GM06990 (cell line): ENCODE measurements at regions not wholly inside any gene's neighbourhood (a gene's known extent, or its start where the extent isn't known, plus 50 kb on each side); places are given as distances from the start of the nearest gene placed in this dataset.
A peak's percentile ranks its signal among the peaks of the same experiment; 100 is the strongest.

Experiments
- DNase-seq: peaks from one replicate; pipeline ENCODE4 v3.0.0-alpha.2; 2011; ENCODE audit not compliant: insufficient read length; ENCODE audit errors: extremely low read depth
- H3K27me3 ChIP-seq: replicated peaks from 2 replicates; pipeline ENCODE4 v1.6.0; 2011; ENCODE audit warnings: low read length; ENCODE audit not compliant: control insufficient read depth, insufficient read depth
- H3K36me3 ChIP-seq: 2 replicates; pipeline ENCODE4 v1.5.1; 2011; ENCODE audit warnings: low read length; ENCODE audit not compliant: control insufficient read depth, insufficient read depth
- H3K4me3 ChIP-seq: replicated peaks from 2 replicates; pipeline ENCODE4 v1.5.1; 2011; ENCODE audit warnings: low read depth, mild to moderate bottlenecking, control low read depth, low read length
- CTCF ChIP-seq: IDR thresholded peaks from 2 replicates; pipeline ENCODE4 v1.5.1; 2011; ENCODE audit warnings: low read length, control low read depth, mild to moderate bottlenecking, inconsistent platforms; ENCODE audit not compliant: insufficient read depth, poor library complexity, severe bottlenecking

- Histone ChIP-seq H3K27me3 (no peaks in the 10 kb centered on the region), H3K4me3 (no peak overlapping the region), H3K36me3 (no peaks in the 10 kb centered on the region)
- DNase-seq = no peak
- peak; percentile 52 for TF ChIP-seq CTCF
These were observed 464.1 kb upstream of the RARB start for GRCh38 chr3:24963762-24964625.

- no peak for DNase-seq
- H3K4me3 ChIP-seq = no peak overlapping the region
- no peaks in the 10 kb centered on the region for H3K27me3 ChIP-seq
- TF ChIP-seq CTCF = no peak
- H3K36me3 ChIP-seq = no peaks in the 10 kb centered on the region
These were observed 462.2 kb upstream of the RARB start for GRCh38 chr3:24965706-24966385.

DNA sequence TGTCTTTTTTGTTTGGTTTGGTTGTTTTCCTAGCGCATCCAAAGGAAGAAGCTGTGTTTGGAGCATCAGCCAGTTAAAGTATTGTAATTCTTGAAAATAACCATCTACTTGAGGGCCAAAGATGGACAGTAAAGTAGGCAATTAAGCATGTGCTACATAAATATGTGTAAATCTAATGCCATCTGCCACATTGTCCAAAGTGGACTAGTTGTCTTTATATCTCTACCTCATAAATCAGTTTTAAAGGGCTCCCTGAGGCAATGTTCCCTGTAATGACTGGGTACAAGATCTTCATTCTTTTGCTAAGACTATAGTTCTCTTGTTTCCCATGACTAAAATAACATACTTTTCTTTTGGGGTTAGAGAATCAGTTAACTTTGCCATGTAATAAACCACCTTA lies 460.0 kb upstream of the RARB start:
- Histone ChIP-seq H3K27me3 (no peaks in the 10 kb centered on the region), H3K4me3 (no peak overlapping the region), H3K36me3 (no peaks in the 10 kb centered on the region)
- DNase-seq = no peak
- no peak for TF ChIP-seq CTCF

GRCh38 chr3:24972491-24972890 lies 455.6 kb upstream of the RARB start:
- no peak for TF ChIP-seq CTCF

GRCh38 chr3:24981309-24981708 lies 446.8 kb upstream of the RARB start:
- no peak for TF ChIP-seq CTCF
- no peak for DNase-seq
- H3K36me3 ChIP-seq = no peaks in the 10 kb centered on the region

More at GRCh38 chr3:24972491-24972890, 455.6 kb upstream of the RARB start:
- Histone ChIP-seq H3K4me3 (no peak overlapping the region), H3K36me3 (no peaks in the 10 kb centered on the region), H3K27me3 (no peaks in the 10 kb centered on the region)
- DNase-seq = no peak

More at GRCh38 chr3:24981309-24981708, 446.8 kb upstream of the RARB start:
- Histone ChIP-seq H3K27me3 (no peaks in the 10 kb centered on the region), H3K4me3 (no peak overlapping the region)
